Inflammatory macrophage treated with lipopolysaccharide for 1 hour (primary cell): ENCODE measurements at regions not wholly inside any gene's neighbourhood (a gene's known extent, or its start where the extent isn't known, plus 50 kb on each side); places are given as distances from the start of the nearest gene placed in this dataset.

Experiments
- DNase-seq, 2 donors: peaks; one replicate each; pipeline ENCODE4 v3.0.0-alpha.2; 2020 to 2022

DNA sequence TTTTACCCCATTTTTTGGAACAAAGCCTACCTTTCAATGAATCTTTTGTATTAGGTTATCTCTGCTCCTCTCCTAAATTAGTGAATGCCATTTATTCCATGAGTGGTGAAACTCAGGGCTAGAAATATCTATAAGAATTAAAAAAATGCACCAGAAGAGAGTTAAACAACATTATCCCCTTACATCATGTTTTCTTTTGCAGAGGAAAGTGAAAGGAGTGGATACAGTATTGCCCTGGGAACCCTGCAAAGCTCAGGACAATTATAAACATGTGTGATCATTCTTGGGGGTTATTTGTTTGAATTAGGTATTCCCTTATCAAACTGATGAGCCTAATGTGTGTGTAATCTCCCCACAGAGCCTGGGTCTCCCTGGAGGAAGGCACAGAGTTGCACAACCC lies 559.2 kb downstream of the RNF144A start:
- DNase-seq, result no peak

GRCh38 chr2:7479603-7480002 lies 562.4 kb downstream of the RNF144A start:
- DNase-seq, result no peak

DNA sequence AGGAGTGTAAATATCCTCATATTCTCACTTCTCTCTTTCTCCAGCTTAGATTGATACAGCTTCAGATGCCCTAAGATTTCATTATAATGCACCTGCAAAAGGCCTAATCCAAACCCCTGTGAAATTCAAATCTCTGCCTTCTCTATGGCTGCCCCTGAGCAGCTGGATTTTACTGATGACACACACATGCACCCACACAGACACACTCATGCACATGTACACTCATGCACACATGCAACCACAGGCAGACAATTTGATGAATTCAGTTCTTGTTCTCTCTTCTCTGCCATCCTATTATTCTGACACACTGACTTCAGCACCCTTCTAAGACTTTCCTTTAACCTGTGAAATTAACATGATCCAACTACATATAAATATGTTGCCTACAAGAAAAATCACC lies 563.2 kb downstream of the RNF144A start:
- DNase-seq, result no peak

- no peak for DNase-seq
These were observed 573.5 kb downstream of the RNF144A start for GRCh38 chr2:7490672-7491071.

GRCh38 chr2:7492719-7493118 lies 575.5 kb downstream of the RNF144A start:
- DNase-seq, result no peak

DNA sequence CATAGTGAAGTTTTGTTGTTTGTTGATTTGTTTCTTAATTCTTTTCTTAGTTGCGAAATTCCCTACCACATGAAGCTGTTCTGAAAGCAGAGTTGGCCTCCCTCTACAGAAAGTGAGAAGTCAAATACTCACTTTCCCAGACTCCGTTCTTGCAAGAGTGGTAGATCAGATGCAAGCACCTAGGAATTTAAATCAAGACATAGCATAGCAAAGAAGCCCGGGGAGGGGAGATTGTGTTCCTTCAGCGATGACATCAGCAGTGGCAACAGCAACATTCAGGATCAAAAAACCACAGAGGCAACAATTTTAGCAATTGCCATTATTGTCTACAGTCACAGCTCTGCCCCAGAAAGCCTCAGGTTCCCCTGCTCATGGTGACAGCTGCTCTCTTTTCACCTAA lies 580.0 kb downstream of the RNF144A start:
- DNase-seq, result peak; percentile 56 to 57

DNA sequence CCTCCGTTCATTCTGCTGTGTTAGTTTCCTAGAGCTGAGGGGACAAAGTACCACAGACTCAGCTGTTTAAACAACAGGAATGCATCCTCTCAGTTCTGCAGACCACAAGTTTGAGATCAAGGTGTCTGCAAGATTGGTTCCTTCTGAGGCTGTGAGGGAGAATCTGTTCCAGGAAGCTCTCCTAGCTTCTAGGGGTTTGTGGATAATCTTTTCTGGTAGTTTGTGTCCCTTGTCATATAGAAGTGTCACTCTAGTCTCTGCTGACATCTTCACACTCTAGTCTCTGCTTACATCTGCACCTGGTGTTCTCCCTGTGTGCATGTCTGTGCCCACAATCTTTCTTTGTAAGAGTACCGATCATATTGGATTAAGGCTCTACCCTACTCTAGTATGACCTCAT lies 581.8 kb downstream of the RNF144A start:
- no peak for DNase-seq

GRCh38 chr2:7502336-7502735 lies 585.1 kb downstream of the RNF144A start:
- peak; percentile 83 to 87 for DNase-seq

GRCh38 chr2:7508296-7508943 lies 591.2 kb downstream of the RNF144A start:
- no peak for DNase-seq

GRCh38 chr2:7510353-7510752 lies 593.1 kb downstream of the RNF144A start:
- no peak for DNase-seq

GRCh38 chr2:7513834-7514233 lies 596.6 kb downstream of the RNF144A start:
- DNase-seq, result no peak

- DNase-seq, result no peak
These were observed 598.1 kb downstream of the RNF144A start for GRCh38 chr2:7515327-7515726.

- no peak for DNase-seq
These were observed 599.4 kb downstream of the RNF144A start for GRCh38 chr2:7516484-7517063.

- no peak for DNase-seq
These were observed 599.9 kb downstream of the RNF144A start for GRCh38 chr2:7517088-7517487.

- DNase-seq, result no peak
These were observed 600.6 kb downstream of the RNF144A start for GRCh38 chr2:7517851-7518250.

DNA sequence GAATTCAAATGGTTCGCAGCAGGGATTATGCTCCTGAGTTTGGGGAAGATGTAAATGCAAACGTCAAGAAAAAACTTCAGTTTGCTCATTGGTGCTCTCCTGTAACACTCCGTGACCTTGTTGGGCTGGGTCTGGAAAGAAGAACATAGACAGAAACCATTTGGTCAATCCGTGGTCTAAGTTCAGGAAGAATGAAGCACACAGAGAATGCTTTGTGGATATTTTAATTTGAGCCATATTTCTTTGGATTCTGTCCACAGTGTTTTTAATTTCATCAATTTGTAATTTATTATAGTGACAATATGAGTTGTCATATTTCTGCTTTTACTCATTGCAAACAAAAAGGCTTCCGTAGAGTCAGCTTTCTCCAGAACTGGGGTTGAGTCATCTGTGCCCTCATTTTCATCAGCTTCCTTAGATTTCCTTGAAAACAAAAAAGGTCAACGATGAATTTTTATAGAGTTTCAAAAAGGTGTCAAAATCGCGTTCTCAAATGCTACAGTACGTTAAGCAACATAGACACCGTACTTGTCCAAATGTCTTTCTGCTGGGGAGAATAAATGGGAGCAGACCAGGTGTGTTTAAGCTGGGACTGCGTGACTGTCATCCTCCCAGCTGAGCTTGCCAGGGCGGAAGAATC lies 606.4 kb downstream of the RNF144A start:
- no peak for DNase-seq

DNA sequence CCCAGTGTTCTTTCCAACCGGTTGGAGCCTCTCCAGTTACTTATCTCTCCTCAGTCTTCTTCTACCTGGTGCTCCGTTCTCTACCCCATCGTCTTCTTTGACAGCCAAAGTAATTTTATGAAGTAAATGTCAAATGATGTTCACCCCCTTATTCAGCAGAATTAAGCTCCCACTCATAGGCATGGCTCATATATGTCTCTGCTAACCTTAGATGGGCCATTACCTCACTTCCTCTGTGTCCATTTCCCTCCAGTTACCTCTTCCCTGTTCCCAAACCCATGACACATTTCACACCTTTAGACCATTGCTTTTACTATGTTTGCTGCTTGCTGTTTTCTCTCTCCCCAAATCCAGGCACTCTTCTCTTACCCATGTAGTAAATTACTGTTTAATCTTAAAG lies 607.0 kb downstream of the RNF144A start:
- DNase-seq, result no peak

GRCh38 chr2:7525746-7526145 lies 608.5 kb downstream of the RNF144A start:
- no peak for DNase-seq

DNA sequence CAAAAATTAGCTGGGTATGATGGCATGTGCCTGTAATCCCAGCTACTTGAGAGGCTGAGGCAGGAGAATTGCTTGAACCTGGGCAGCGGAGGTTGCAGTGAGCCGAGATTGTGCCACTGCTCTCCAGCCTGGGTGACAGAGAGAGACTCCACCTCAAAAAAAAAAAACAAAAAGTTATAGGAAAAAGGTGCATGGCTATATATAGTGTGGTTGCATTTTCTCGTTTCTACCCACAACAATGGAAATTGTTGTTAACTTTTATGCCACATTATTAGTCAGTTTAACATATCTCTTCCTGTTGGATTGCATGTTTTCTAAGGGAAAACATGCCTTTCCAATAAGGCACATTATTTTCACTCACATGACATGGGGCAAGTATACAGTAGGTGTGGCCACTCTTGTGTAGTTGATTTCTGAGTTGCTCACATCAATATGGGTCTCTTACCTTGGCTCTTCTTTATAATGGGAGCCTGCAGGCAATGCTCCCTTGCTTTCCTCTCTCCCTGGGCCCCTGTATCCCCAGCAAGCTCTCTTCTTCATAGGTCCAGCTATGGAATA lies 610.0 kb downstream of the RNF144A start:
- no peak for DNase-seq

DNA sequence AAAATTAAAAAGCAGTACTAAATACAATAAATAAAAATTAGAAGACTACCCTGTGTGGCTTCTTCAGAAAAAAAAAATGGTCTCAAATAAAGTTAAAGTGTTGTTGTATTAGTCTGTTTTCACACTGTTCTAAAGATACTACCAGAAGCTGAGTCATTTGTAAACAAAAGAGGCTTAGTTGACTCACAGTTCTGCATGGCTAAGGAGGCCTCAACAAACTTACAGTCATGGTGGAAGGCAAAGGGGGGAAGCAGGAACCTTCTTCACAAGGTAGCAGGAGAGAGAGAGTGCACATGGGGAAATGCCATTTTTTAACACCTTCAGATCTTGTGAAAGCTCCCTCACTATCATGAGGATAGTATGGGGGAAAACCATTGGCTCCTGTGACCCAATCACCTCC lies 612.8 kb downstream of the RNF144A start:
- DNase-seq, result no peak

DNA sequence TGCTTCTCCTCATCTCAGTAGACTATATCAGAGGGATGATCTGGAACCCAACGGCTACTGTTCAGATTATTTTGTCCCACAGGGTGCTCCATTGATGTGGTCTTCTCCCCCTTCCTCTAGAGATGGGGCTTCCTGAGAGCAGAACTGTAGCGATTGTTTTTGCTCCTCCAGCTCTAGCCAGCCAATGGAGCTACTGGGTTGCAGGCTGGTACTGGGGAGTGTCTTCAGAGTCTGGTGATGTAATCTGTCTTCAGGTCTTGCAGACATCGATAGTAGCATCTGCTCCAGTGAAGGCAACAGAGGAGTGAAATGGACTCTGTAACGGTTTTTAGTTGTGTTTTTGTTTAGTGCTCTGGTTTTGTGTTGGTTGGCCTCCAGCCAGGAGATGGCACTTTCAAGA lies 621.9 kb downstream of the RNF144A start:
- no peak for DNase-seq

- no peak for DNase-seq
These were observed 622.5 kb downstream of the RNF144A start for GRCh38 chr2:7539760-7540159.

GRCh38 chr2:7552825-7553570 lies 635.8 kb downstream of the RNF144A start:
- DNase-seq, result no peak

DNA sequence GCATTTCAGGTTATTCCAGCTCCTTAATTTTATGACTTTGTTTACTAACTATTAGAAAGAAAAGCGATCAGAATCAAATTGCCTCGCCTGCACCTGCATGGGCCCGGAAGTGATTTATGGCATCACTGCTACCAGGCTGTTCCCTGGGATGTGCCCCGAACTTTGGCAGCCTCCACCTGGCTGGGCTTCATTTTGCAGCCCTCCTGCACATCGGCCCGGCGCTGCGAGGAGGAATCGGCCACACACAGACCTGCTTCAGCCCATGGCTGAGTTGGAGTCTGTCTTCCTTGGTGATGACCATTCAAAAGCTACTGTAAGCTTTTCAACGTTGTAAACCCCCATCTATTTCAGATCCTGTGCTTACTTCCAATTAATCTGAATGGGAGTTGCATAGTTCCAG lies 638.0 kb downstream of the RNF144A start:
- no peak for DNase-seq
